ENCODE measurements at regions not wholly inside any gene's neighbourhood (a gene's known extent, or its start where the extent isn't known, plus 50 kb on each side); places are given as distances from the start of the nearest gene placed in this dataset.

DNA sequence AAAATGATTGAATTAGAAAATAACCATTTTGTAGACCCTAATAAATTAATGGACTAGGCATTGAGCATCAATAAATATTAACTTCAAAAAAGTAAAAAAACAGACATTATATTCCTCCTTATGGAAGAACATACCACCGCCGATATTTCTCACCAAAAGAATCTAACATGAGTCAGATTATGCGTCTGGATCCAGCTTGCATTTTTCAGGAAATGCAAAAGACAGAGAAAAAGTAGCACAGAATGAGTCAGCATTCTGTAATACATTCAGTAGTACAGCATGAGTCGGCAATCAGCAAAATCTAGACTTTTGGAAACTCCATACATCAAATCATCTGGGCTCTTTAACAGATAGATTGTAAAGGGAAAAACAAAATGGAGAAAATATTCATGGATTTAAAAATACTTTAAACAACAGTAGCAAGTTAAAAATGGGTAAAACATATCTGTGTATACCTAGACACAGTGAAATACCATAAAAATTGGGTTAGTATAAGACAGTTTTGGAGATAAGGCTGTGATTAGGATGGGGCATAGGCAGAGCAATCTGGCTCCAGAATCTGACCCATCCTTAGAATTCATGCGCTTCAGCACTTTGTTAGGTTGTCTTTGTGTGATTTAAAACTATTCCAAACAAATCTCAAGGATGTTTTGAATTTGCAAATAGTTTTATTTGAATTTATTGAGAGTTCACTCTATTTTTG, 633.0 kb upstream of the FAM241A start:
- DNase-seq: no peak

DNA sequence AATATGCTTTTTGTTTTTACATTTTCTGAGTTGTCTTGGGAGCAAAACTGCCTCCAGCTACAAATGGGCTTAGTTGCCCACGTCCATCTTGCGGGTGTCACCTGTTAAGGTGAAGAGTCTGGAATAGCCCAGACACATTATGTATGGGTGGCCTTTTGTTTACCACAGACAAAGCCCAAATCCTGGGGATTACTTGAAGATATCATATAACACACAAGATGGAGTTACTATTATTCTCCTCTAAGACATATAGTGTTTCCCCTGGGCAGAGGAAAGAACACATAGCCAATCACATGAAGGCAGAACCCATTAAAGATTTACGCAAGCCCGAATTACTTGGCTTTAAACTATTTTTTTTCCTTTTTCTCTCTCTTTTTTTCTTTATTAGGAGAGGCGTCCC, 625.6 kb upstream of the FAM241A start:
- no peak for DNase-seq

GRCh38 chr4:111530446-111530845, 614.8 kb upstream of the FAM241A start:
- no peak for DNase-seq

GRCh38 chr4:111535792-111536191, 609.5 kb upstream of the FAM241A start:
- DNase-seq: no peak

DNA sequence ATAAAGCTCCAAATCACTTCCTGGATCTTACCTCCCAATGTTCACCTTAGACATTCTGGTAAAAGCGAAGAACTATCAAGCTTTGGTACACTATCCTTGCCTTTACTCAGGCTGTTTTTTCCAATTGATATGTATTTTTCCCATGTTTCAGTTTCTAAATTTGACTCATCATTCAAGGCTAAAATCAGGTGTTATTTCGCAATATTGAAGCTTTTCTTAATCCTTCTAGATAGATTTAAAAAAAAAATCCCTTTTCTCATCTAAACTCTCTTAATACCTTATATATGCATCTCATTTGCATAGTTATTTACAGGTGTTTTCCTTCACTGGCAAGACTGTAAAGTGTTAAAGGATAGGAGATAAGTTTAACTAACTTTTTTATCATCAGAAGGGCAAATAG, 608.1 kb upstream of the FAM241A start:
- DNase-seq: no peak

GRCh38 chr4:111537871-111538270, 607.4 kb upstream of the FAM241A start:
- DNase-seq: no peak

- no peak for DNase-seq
Observed at GRCh38 chr4:111540671-111541070, 604.6 kb upstream of the FAM241A start.

GRCh38 chr4:111542056-111542455, 603.2 kb upstream of the FAM241A start:
- DNase-seq: no peak

GRCh38 chr4:111546881-111547280, 598.4 kb upstream of the FAM241A start:
- DNase-seq: no peak

DNA sequence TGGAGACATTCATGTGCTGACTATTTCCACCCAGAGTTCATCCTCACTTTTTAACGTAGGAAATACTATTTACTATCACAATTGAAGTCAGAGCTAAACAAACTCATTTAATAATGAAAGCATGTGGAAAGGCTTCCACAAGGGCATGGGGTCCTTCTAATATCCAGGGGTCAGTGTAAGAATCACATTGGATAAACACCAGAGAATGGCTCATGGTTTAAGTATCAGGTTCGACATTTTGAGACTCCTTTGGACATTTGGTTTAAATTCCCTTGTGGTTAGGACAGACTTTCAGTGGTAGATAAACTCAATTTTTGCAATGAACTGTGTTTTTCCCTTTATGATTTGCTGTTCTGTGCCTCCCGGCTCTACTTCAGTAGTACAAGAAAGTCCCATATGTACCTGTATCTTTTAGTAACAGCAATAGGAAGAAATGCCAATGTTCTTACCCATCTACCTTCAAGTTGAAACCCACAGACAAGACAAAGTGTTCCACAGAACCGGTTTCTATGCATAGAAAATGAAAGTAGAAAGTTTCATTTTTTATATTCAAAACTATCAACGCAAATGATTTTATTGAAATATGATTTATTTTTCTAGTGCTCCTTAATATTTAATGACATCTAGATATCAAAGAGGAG, 589.0 kb upstream of the FAM241A start:
- DNase-seq: no peak

GRCh38 chr4:111556851-111557250, 588.4 kb upstream of the FAM241A start:
- DNase-seq: no peak

- no peak for DNase-seq
Observed at GRCh38 chr4:111562826-111563225, 582.4 kb upstream of the FAM241A start.

DNA sequence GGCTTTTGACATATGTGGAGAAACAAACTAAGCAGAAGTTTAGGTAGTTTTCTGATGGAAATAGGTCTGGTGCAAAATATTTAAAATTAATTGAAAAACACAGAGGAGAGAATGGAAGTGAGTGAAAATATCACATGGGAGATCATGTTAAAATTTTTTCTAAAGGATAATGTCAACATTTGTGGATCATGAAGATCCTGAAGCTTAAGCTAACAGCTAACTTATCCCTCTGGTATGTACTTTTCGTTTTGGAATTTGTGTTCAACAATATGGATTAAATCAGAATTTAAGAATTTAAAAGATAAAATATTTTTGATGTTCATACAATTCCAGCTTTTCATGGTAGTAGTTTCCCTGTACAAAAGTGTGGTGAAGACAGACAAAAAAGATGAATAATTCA, 572.8 kb upstream of the FAM241A start:
- no peak for DNase-seq

GRCh38 chr4:111573386-111573785, 571.9 kb upstream of the FAM241A start:
- no peak for DNase-seq

DNA sequence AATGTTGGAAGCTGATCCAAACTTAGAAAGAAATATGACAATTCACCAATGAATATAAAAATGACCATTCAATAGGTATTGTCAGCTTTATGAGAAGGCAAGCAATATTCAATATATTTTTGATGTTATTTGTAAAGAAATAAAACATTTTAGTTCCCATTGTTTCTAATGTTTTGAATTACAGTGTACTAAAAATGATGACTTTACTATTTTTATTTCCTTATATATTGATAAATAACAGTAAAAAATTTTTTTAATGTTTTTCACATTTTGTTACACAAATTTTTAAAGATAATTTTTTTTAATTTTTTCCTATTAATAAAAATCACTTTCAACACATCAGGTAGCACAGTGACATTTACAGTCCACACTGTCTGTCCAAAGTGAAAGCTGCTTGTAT, 565.5 kb upstream of the FAM241A start:
- no peak for DNase-seq

DNA sequence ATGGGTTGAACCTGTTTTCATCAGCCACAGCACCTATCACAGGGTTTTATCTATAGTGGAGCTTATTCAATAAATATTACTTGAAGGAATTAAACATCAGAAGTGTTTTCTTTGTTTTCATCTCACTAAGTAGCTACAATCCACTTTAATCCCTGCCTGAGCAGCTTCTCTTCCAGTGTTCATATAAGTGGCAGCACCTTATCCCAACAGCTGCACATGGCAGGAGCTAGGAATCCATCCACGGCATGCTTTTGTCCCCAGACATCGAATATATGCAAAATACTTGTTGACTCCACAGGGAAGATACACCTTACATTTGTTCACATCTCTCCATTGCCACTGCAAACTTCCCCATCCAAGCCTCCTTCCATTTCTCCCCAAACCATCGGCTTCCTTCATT, 549.8 kb upstream of the FAM241A start:
- no peak for DNase-seq

DNA sequence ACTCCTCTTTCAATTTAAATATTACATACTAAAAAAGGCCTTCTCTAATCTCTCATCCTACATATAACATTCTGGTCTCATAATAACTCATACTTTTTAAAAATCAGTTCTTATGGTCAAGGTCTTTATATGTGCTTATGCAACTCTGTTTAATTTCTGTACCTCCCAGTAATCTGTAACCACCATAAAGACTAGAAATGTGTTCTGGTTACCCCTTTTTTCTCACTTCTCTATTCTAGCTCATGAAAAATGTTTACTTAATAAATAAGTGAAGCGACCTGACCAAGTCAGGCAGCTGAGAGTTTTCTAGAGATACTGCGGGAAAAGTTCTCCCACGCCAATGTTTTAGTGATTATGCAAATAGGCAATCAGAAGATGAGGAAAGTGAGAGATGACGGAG, 548.8 kb upstream of the FAM241A start:
- no peak for DNase-seq

DNA sequence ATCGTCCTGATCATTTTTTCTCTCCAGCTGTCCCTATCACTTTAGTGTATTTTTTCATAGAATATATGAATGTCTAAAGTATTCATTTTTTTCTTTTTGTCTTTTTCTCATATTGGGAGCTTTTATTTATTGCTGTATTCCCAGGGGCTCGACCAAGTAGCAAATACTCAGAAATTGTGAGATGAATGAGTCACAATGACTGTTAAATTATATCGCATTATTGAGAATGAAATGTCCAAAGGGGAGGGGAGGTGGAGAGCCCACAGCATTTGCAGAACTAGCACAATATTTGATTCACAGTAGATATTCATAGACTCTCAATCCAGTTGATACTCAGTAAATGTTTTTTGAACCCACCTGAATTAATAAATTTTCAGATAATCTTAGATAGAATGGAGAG, 543.6 kb upstream of the FAM241A start:
- DNase-seq: no peak

DNA sequence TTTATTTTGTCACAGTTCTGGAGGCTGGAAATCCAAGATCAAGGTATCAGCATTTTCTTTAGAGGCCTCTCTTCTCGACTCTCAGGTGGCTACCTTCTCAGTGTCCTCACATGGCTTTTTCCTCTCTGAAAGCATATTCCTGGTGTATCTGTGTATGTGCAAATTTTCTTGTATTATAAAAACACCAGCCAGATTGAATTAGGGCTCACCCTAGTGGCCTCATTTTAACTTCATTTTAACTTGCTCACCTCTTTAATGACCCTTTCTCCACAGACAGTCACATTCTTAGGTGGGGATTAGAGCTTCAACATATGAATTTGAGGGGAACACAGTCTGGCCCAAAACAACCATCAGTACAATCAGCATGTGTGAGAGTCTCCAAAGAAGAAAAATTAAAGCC, 542.4 kb upstream of the FAM241A start:
- DNase-seq: no peak

DNA sequence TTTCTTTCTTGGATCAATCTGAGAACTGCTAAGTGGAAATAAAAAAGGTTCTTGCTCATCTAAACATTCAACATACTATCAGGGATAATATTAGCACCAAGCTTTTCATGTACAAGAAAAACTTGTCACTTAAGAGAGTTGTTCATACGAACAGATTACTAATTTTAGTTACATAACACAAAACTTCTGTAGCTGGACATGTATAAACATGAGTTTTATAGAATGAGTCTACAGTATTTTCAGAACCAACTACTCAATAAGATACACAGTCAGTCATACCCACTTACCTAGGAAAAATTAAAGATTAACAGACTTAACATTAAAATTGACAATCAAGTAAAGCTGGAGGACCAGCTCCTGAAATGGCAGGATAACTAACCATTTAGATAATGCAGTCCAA, 540.1 kb upstream of the FAM241A start:
- DNase-seq: no peak

GRCh38 chr4:111610681-111611080, 534.6 kb upstream of the FAM241A start:
- DNase-seq: no peak

DNA sequence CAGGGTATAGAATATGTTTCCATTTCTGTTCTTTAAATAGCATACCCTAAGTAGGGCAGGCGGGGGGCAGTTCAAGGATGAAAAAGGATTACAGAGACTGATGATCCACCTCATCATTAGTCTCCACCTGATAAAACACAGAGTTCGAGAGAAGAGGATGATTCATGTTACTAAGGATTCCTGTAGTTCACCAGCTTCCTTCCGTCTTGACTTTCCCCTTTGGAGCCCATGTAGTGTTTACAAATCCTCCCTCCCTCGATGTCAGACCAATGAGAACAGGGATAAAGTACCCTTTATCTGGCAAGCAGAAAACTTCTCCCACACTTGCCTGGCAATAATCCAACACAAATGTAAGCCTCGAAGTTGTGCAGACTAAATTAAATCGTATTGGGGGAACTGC, 526.3 kb upstream of the FAM241A start:
- DNase-seq: no peak

- no peak for DNase-seq
Observed at GRCh38 chr4:111628437-111628836, 516.8 kb upstream of the FAM241A start.

GRCh38 chr4:111630705-111631104, 514.5 kb upstream of the FAM241A start:
- DNase-seq: no peak

All from DMS153 (cell line).